ENCODE measurements at regions not wholly inside any gene's neighbourhood (a gene's known extent, or its start where the extent isn't known, plus 50 kb on each side); places are given as distances from the start of the nearest gene placed in this dataset.
"Not testable (repeated sequence)": the region's sequence is repeated elsewhere in the genome, so short reads cannot be mapped to it uniquely, and the experiment has no call there.

- FAIRE-seq = no peak
Observed at GRCh38 chr14:83151571-83151970, 1617.9 kb upstream of the SEL1L start.

- FAIRE-seq = no peak
Observed at GRCh38 chr14:83153081-83153480, 1619.4 kb upstream of the SEL1L start.

GRCh38 chr14:83162361-83162929, 1628.8 kb upstream of the SEL1L start:
- FAIRE-seq = no peak

GRCh38 chr14:83163016-83163415, 1629.4 kb upstream of the SEL1L start:
- no peak for FAIRE-seq

GRCh38 chr14:83164016-83164415, 1630.4 kb upstream of the SEL1L start:
- FAIRE-seq = no peak

- no peak for FAIRE-seq
Observed at GRCh38 chr14:83164591-83164990, 1630.9 kb upstream of the SEL1L start.

- no peak for FAIRE-seq
Observed at GRCh38 chr14:83170165-83170564, 1636.5 kb upstream of the SEL1L start.

- no peak for FAIRE-seq
Observed at GRCh38 chr14:83171761-83172160, 1638.1 kb upstream of the SEL1L start.

- FAIRE-seq = no peak
Observed at GRCh38 chr14:83172363-83172762, 1638.7 kb upstream of the SEL1L start.

GRCh38 chr14:83173687-83174086, 1640.0 kb upstream of the SEL1L start:
- no peak for FAIRE-seq

GRCh38 chr14:83184531-83184930, 1650.9 kb upstream of the SEL1L start:
- FAIRE-seq = no peak

- FAIRE-seq = not testable (repeated sequence)
Observed at GRCh38 chr14:83188311-83188710, 1654.7 kb upstream of the SEL1L start.

GRCh38 chr14:83196236-83196635, 1662.6 kb upstream of the SEL1L start:
- no peak for FAIRE-seq

GRCh38 chr14:83197271-83197670, 1663.6 kb upstream of the SEL1L start:
- FAIRE-seq = no peak

GRCh38 chr14:83207550-83207949, 1673.9 kb upstream of the SEL1L start:
- no peak for FAIRE-seq

- no peak for FAIRE-seq
Observed at GRCh38 chr14:83208341-83208740, 1674.7 kb upstream of the SEL1L start.

- no peak for FAIRE-seq
Observed at GRCh38 chr14:83217492-83217891, 1683.8 kb upstream of the SEL1L start.

GRCh38 chr14:83247924-83248639, 1714.4 kb upstream of the SEL1L start:
- FAIRE-seq = no peak

GRCh38 chr14:83251402-83251801, 1717.7 kb upstream of the SEL1L start:
- no peak for FAIRE-seq

GRCh38 chr14:83253870-83254269, 1720.2 kb upstream of the SEL1L start:
- FAIRE-seq = no peak

- no peak for FAIRE-seq
Observed at GRCh38 chr14:83255015-83255726, 1721.5 kb upstream of the SEL1L start.

- no peak for FAIRE-seq
Observed at GRCh38 chr14:83255727-83256090, 1722.1 kb upstream of the SEL1L start.

- no peak for FAIRE-seq
Observed at GRCh38 chr14:83257466-83258439, 1724.1 kb upstream of the SEL1L start.
